ENCODE measurements at regions not wholly inside any gene's neighbourhood (a gene's known extent, or its start where the extent isn't known, plus 50 kb on each side); places are given as distances from the start of the nearest gene placed in this dataset.

DNA sequence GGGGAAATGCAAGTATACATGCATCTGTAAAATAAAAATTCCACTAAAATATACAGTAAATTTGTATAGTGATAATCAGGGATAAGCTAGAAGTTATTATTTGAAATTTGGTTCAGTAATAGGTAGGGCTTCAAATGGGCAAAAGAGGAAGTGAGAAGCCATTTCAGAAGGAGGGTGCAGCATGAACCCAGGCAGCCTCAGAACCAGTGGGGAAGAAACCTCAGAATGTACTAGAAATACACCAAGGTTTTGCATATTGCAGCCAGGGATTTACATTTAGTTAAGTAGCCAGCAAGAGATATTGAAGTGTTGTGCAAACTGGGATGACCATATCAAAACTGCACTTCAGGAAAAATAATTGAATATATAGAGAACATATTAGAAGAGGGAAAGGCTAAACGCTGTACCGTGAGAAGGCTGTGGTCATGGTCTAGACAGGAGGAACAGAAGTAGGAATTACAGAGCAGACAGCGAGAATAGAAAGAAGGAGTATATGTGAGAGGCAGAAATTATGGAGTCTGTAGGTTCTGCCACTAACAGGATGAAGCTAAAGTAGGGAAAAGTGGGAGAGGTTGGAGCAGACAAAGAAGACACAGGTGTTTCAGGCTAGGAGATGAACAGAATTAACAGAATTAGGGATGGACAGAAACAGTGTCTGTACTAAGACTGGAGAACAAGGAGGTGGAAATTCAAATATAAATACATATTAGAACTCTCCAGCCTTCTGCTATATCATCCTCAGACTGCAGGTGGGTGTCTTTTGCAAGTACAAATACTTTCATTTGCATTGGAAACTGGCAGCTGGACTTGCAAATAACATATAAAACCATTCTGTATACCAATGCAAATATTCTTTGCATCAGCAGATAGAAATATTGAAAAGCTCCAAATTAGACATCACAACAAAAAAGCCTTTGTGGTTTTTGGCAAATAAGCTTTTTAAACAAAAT, 335.6 kb downstream of the ZNF608 start:
- TF ChIP-seq ZNF138 (tag by site-specific recombination; IDR thresholded peaks at IDR 0.05; ENCODE audit: borderline replicate concordance) (no peak), ZNF2 (tag by site-specific recombination; IDR thresholded peaks at IDR 0.05) (no peak), ZNF274 (IDR thresholded peaks at IDR 0.05; ENCODE audit: low read length) (no peak), ZNF274 (tag by site-specific recombination; IDR thresholded peaks at IDR 0.05; ENCODE audit: borderline replicate concordance) (no peak), ZNF548 (tag by site-specific recombination; IDR thresholded peaks at IDR 0.05) (no peak), ZNF549 (tag by site-specific recombination; IDR thresholded peaks at IDR 0.05) (no peak), ZNF792 (tag by site-specific recombination; IDR thresholded peaks at IDR 0.05) (no peak)
- TF ChIP-seq, protein P1, sequence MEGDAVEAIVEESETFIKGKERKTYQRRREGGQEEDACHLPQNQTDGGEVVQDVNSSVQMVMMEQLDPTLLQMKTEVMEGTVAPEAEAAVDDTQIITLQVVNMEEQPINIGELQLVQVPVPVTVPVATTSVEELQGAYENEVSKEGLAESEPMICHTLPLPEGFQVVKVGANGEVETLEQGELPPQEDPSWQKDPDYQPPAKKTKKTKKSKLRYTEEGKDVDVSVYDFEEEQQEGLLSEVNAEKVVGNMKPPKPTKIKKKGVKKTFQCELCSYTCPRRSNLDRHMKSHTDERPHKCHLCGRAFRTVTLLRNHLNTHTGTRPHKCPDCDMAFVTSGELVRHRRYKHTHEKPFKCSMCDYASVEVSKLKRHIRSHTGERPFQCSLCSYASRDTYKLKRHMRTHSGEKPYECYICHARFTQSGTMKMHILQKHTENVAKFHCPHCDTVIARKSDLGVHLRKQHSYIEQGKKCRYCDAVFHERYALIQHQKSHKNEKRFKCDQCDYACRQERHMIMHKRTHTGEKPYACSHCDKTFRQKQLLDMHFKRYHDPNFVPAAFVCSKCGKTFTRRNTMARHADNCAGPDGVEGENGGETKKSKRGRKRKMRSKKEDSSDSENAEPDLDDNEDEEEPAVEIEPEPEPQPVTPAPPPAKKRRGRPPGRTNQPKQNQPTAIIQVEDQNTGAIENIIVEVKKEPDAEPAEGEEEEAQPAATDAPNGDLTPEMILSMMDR (tag by site-specific recombination; IDR thresholded peaks at IDR 0.05): 0 out of 2 replicates have a peak, but pooled peaks have one; percentile 7
- TF ChIP-seq, protein P2, sequence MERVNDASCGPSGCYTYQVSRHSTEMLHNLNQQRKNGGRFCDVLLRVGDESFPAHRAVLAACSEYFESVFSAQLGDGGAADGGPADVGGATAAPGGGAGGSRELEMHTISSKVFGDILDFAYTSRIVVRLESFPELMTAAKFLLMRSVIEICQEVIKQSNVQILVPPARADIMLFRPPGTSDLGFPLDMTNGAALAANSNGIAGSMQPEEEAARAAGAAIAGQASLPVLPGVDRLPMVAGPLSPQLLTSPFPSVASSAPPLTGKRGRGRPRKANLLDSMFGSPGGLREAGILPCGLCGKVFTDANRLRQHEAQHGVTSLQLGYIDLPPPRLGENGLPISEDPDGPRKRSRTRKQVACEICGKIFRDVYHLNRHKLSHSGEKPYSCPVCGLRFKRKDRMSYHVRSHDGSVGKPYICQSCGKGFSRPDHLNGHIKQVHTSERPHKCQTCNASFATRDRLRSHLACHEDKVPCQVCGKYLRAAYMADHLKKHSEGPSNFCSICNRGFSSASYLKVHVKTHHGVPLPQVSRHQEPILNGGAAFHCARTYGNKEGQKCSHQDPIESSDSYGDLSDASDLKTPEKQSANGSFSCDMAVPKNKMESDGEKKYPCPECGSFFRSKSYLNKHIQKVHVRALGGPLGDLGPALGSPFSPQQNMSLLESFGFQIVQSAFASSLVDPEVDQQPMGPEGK (tag by site-specific recombination; IDR thresholded peaks at IDR 0.05): no peak
- TF ChIP-seq, protein P3, sequence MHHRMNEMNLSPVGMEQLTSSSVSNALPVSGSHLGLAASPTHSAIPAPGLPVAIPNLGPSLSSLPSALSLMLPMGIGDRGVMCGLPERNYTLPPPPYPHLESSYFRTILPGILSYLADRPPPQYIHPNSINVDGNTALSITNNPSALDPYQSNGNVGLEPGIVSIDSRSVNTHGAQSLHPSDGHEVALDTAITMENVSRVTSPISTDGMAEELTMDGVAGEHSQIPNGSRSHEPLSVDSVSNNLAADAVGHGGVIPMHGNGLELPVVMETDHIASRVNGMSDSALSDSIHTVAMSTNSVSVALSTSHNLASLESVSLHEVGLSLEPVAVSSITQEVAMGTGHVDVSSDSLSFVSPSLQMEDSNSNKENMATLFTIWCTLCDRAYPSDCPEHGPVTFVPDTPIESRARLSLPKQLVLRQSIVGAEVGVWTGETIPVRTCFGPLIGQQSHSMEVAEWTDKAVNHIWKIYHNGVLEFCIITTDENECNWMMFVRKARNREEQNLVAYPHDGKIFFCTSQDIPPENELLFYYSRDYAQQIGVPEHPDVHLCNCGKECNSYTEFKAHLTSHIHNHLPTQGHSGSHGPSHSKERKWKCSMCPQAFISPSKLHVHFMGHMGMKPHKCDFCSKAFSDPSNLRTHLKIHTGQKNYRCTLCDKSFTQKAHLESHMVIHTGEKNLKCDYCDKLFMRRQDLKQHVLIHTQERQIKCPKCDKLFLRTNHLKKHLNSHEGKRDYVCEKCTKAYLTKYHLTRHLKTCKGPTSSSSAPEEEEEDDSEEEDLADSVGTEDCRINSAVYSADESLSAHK (tag by site-specific recombination; IDR thresholded peaks at IDR 0.05): no peak

All from HEK293 (cell line).